ENCODE measurements at regions not wholly inside any gene's neighbourhood (a gene's known extent, or its start where the extent isn't known, plus 50 kb on each side); places are given as distances from the start of the nearest gene placed in this dataset.

- TF ChIP-seq REST (IDR thresholded peaks at IDR 0.05; ENCODE audit: low read depth) (no peak), TCF12 (IDR thresholded peaks at IDR 0.05; ENCODE audit: low read depth) (no peak), TEAD4 (IDR thresholded peaks at IDR 0.05) (no peak), RAD21 (IDR thresholded peaks at IDR 0.05; ENCODE audit: low read depth) (no peak), CEBPB (IDR thresholded peaks at IDR 0.05) (no peak), MAX (IDR thresholded peaks at IDR 0.05) (no peak)
Observed at GRCh38 chr20:33910529-33911327, 83.0 kb upstream of the RALY start.
